ENCODE measurements at regions not wholly inside any gene's neighbourhood (a gene's known extent, or its start where the extent isn't known, plus 50 kb on each side); places are given as distances from the start of the nearest gene placed in this dataset.

- Histone ChIP-seq H3K4me3 (ENCODE audit: low read depth, low read length) (no peak overlapping the region), H3K36me3 (no peaks in the 10 kb centered on the region), H3K27me3 (no peaks in the 10 kb centered on the region), H3K4me1 (no peaks in the 10 kb centered on the region), H3K9me3 (no peaks in the 10 kb centered on the region)
- TF ChIP-seq CTCF (IDR thresholded peaks at IDR 0.05; ENCODE audit: low read depth, low read length): no peak
- no peak for DNase-seq
Measured at GRCh38 chr6:82568290-82568993, 204.8 kb downstream of the TPBG start.

- Histone ChIP-seq H3K9me3 (no peaks in the 10 kb centered on the region), H3K27me3 (no peaks in the 10 kb centered on the region), H3K4me1 (no peaks in the 10 kb centered on the region), H3K4me3 (ENCODE audit: low read depth, low read length) (no peak overlapping the region), H3K36me3 (no peaks in the 10 kb centered on the region)
- DNase-seq: no peak
- TF ChIP-seq CTCF (IDR thresholded peaks at IDR 0.05; ENCODE audit: low read depth, low read length): no peak
Measured at GRCh38 chr6:82569022-82569421, 205.4 kb downstream of the TPBG start.

- Histone ChIP-seq H3K4me3 (ENCODE audit: low read depth, low read length) (no peak overlapping the region), H3K27me3 (no peaks in the 10 kb centered on the region), H3K9me3 (no peaks in the 10 kb centered on the region), H3K4me1 (no peaks in the 10 kb centered on the region), H3K36me3 (no peaks in the 10 kb centered on the region)
- no peak for DNase-seq
- TF ChIP-seq CTCF (IDR thresholded peaks at IDR 0.05; ENCODE audit: low read depth, low read length): no peak
Measured at GRCh38 chr6:82570083-82570482, 206.5 kb downstream of the TPBG start.

- Histone ChIP-seq H3K9me3 (no peaks in the 10 kb centered on the region), H3K36me3 (no peaks in the 10 kb centered on the region), H3K4me1 (no peaks in the 10 kb centered on the region), H3K27me3 (no peaks in the 10 kb centered on the region), H3K4me3 (ENCODE audit: low read depth, low read length) (no peak overlapping the region)
- DNase-seq: no peak
- TF ChIP-seq CTCF (IDR thresholded peaks at IDR 0.05; ENCODE audit: low read depth, low read length): no peak
Measured at GRCh38 chr6:82571455-82571854, 207.8 kb downstream of the TPBG start.

GRCh38 chr6:82573254-82573972, 209.8 kb downstream of the TPBG start:
- DNase-seq: no peak
- Histone ChIP-seq H3K36me3 (no peaks in the 10 kb centered on the region), H3K4me3 (ENCODE audit: low read depth, low read length) (no peak overlapping the region), H3K9me3 (no peaks in the 10 kb centered on the region), H3K4me1 (no peaks in the 10 kb centered on the region), H3K27me3 (no peaks in the 10 kb centered on the region)
- TF ChIP-seq CTCF (IDR thresholded peaks at IDR 0.05; ENCODE audit: low read depth, low read length): no peak

- TF ChIP-seq CTCF (IDR thresholded peaks at IDR 0.05; ENCODE audit: low read depth, low read length): no peak
- H3K4me1 ChIP-seq: no peaks in the 10 kb centered on the region
- H3K27me3 ChIP-seq: no peaks in the 10 kb centered on the region
- no peaks in the 10 kb centered on the region for H3K9me3 ChIP-seq
- no peak for DNase-seq
- H3K4me3 ChIP-seq (ENCODE audit: low read depth, low read length): no peak overlapping the region
- no peaks in the 10 kb centered on the region for H3K36me3 ChIP-seq
Measured at GRCh38 chr6:82576284-82576683, 212.7 kb downstream of the TPBG start.

Measured in BE2C (cell line).